Gastroesophageal sphincter (tissue), 4 donors: ENCODE measurements at regions not wholly inside any gene's neighbourhood (a gene's known extent, or its start where the extent isn't known, plus 50 kb on each side); places are given as distances from the start of the nearest gene placed in this dataset.

Experiments
- ATAC-seq: fragments of 150-250 bp; one replicate; pipeline ENCODE4 v1.9.1; 2016; ENCODE audit warnings: mild to moderate bottlenecking, moderate library complexity
- H3K27ac ChIP-seq, 4 donors: fragments of 200-600 bp; sonication (generic) in 3 of 4; 1 replicate in 3 of 4; 2 replicates in 1 of 4; pipeline ENCODE4 v1.5.1; 2016 to 2019
- H3K27me3 ChIP-seq: fragments of 200-600 bp; sonication (generic); one replicate; pipeline ENCODE4 v1.5.1; 2019
- H3K36me3 ChIP-seq, 2 donors: fragments of 200-600 bp; sonication (generic); one replicate each; pipeline ENCODE4 v1.5.1; 2019; ENCODE audit warnings: control low read depth in 1 of 2
- H3K4me1 ChIP-seq, 3 donors: fragments of 200-600 bp; sonication (generic); 1 replicate in 2 of 3; 2 replicates in 1 of 3; pipeline ENCODE4 v1.5.1; 2016 to 2019; ENCODE audit warnings: control low read depth in 2 of 3
- H3K4me3 ChIP-seq, 2 donors: fragments of 200-600 bp; sonication (generic); one replicate each; pipeline ENCODE4 v1.5.1; 2019; ENCODE audit warnings: mild to moderate bottlenecking in 1 of 2, moderate library complexity in 1 of 2
- H3K9me3 ChIP-seq, 3 donors: fragments of 200-600 bp; sonication (generic); one replicate each; pipeline ENCODE4 v1.5.1; 2017 to 2019; ENCODE audit warnings: control low read depth in 2 of 3
- EP300 ChIP-seq: sonication (generic); formaldehyde crosslinking; IDR thresholded peaks from one replicate; pipeline ENCODE4 v1.6.1; 2017; ENCODE audit warnings: antibody characterized with exemption, mild to moderate bottlenecking
- POLR2A ChIP-seq, 2 donors: fragments of 450-650 bp; IDR thresholded peaks; one replicate each; pipeline ENCODE4 v1.6.1; 2017; ENCODE audit warnings: antibody characterized with exemption in 2 of 2, mild to moderate bottlenecking in 2 of 2, moderate library complexity in 1 of 2
- POLR2AphosphoS5 ChIP-seq: sonication (generic); formaldehyde crosslinking; IDR thresholded peaks from one replicate; pipeline ENCODE4 v1.6.1; 2017; ENCODE audit warnings: antibody characterized with exemption
- WGBS, 2 donors: methylation state at CpG; one replicate each; pipeline ENCODE4 v1.1.5; 2018; ENCODE audit warnings: low coverage in 1 of 2; 5-methylcytosine and 5-hydroxymethylcytosine counted together
- TF ChIP-seq, protein P1 (sequence below), 4 experiments: fragments of 200-600 bp in 2 of 4; fragments of 450-650 bp in 2 of 4; sonication (generic) in 1 of 4; IDR thresholded peaks; one replicate each; pipeline ENCODE4 v1.5.1; 2017 to 2019; ENCODE audit warnings: antibody characterized with exemption in 4 of 4, mild to moderate bottlenecking in 2 of 4, moderate library complexity in 2 of 4

DNA sequence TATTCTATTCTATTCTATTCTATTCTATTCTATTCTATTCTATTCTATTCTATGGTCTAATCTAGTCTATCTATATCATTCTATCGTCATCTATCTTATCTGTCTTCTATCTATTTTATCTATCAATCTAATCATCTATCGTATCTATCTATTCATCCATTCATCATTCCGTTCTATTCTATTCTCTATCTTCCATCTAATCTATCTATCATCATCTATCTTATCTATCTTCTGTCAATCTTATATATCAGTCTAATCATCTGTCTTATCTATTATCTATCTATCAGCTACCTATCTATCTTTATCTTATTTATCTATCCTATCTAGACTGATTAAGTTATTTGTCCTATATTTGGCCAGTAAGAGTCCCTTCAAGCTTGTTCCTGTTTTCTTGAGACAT, 831.5 kb upstream of the TMEM132C start:
- ATAC-seq = no peak
- peaks cover 6% of the 10 kb centered on the region for H3K27me3 ChIP-seq
- 89 to 93% methylated on average over 3 of the region's 3 CpGs for WGBS, 2 donors
- peaks cover 0 to 11% (median 0%) of the 10 kb centered on the region in 3 donors for H3K9me3 ChIP-seq
- TF ChIP-seq EP300 = no peak
- TF ChIP-seq, protein P1, sequence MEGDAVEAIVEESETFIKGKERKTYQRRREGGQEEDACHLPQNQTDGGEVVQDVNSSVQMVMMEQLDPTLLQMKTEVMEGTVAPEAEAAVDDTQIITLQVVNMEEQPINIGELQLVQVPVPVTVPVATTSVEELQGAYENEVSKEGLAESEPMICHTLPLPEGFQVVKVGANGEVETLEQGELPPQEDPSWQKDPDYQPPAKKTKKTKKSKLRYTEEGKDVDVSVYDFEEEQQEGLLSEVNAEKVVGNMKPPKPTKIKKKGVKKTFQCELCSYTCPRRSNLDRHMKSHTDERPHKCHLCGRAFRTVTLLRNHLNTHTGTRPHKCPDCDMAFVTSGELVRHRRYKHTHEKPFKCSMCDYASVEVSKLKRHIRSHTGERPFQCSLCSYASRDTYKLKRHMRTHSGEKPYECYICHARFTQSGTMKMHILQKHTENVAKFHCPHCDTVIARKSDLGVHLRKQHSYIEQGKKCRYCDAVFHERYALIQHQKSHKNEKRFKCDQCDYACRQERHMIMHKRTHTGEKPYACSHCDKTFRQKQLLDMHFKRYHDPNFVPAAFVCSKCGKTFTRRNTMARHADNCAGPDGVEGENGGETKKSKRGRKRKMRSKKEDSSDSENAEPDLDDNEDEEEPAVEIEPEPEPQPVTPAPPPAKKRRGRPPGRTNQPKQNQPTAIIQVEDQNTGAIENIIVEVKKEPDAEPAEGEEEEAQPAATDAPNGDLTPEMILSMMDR (IDR thresholded peaks at IDR 0.05) = no peak
- no peak for TF ChIP-seq POLR2A (IDR thresholded peaks at IDR 0.05)
- no peak for TF ChIP-seq POLR2AphosphoS5
- H3K36me3 ChIP-seq = no peaks in the 10 kb centered on the region
- H3K27ac ChIP-seq = no peak overlapping the region
- H3K4me3 ChIP-seq = no peak overlapping the region
- no peaks in the 10 kb centered on the region for H3K4me1 ChIP-seq

DNA sequence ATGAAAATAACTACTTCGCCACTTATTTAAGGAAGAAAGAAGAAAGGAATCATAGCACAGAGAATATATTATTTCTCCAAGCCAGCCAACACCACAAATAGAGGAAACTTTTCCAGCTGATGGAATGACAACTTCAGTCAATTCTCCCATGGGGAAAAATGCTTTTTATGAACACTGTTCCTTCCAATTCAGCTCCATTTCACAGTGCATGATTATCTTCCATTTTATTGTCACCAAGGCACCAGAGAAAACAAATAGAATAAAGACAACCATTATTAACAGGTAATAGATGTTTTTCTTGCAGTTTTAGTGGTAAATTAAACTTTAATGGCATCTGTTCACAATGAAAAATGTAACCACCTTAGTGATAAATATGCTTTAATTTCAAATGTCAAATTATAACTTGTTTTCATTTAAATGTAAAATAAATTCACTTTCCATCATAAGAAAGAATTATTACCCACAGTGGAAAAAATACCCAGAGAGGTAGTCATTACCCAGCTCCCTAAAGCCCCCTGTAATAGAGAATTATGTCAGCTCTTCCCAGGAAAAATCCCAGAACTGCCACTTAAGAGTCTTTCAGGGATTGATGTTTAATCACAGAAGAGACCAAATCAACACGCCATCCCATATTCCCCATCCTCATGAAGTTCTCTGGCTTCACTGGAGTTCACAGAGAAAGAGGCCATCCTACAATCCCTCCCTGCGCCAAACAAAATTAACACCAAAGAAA, 828.3 kb upstream of the TMEM132C start:
- Histone ChIP-seq H3K27me3 (no peaks in the 10 kb centered on the region), H3K27ac (no peak overlapping the region), H3K4me3 (no peak overlapping the region), H3K4me1 (no peaks in the 10 kb centered on the region), H3K36me3 (no peaks in the 10 kb centered on the region), H3K9me3 (peaks cover 0 to 11% (median 0%) of the 10 kb centered on the region in 3 donors)
- no peak for ATAC-seq
- 89 to 97% methylated on average over 3 of the region's 3 CpGs for WGBS, 2 donors
- TF ChIP-seq EP300 = no peak
- TF ChIP-seq, protein P1 (IDR thresholded peaks at IDR 0.05) = no peak
- TF ChIP-seq POLR2A (IDR thresholded peaks at IDR 0.05) = no peak
- TF ChIP-seq POLR2AphosphoS5 = no peak

DNA sequence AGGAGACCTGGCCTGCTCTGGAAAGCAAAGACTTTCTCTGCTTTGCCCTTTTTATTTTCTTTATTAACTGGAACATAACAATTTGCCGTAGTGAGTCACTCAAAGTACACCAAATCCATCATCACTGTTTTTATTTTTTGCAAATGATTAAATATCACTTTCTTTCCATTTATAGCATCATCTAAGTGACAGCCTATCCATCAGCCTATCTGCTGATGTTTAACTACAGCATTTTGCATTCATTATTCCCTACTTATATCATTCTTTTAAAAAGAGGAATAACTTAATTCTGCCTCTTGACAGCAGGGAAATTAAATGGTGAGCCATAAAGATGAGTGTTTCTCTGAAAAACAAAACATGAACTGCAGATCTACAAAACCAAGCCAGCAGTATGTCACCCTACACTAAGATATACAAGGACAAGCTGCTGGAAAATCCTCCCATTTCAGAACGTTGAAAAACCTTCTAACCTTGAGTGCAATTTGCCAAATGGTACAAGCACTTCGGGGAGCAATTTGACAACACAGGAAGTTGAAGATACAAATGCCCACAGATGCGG, 821.3 kb upstream of the TMEM132C start:
- Histone ChIP-seq H3K4me3 (no peak overlapping the region), H3K27ac (no peak overlapping the region), H3K36me3 (no peaks in the 10 kb centered on the region), H3K27me3 (no peaks in the 10 kb centered on the region), H3K9me3 (no peaks in the 10 kb centered on the region), H3K4me1 (no peaks in the 10 kb centered on the region)
- 13 to 45% methylated on average over 2 to 4 of the region's 4 CpGs for WGBS, 2 donors
- TF ChIP-seq, protein P1 (IDR thresholded peaks at IDR 0.05) = no peak
- TF ChIP-seq POLR2A (IDR thresholded peaks at IDR 0.05) = no peak
- no peak for TF ChIP-seq POLR2AphosphoS5
- no peak for TF ChIP-seq EP300
- ATAC-seq = no peak

DNA sequence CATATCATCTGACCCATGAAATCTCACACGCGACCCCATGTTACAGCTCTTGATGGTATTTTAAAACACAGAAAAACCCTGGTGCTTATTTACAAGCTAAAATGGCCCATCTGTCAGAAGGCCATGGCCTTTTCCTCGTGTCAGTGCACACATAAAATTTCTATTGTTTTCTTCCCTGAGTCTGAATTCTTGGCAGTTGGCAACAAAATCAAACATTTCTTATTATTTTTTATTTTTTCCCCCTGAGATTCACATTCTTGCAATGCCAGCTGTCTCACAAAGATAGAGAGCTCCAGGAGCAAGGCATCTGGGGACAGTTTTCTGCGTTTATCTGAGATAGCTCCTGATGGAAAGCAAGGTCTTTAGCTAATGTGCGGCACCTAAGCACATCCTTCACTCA, 818.1 kb upstream of the TMEM132C start:
- Histone ChIP-seq H3K9me3 (no peaks in the 10 kb centered on the region), H3K27ac (no peak overlapping the region), H3K4me1 (no peaks in the 10 kb centered on the region), H3K4me3 (no peak overlapping the region), H3K27me3 (peaks cover 18% of the 10 kb centered on the region), H3K36me3 (no peaks in the 10 kb centered on the region)
- ATAC-seq = no peak
- TF ChIP-seq EP300 (no peak), POLR2A (IDR thresholded peaks at IDR 0.05) (no peak), POLR2AphosphoS5 (no peak)
- TF ChIP-seq, protein P1 (IDR thresholded peaks at IDR 0.05) = no peak
- WGBS, 2 donors = 39 to 54% methylated on average over 5 of the region's 5 CpGs

DNA sequence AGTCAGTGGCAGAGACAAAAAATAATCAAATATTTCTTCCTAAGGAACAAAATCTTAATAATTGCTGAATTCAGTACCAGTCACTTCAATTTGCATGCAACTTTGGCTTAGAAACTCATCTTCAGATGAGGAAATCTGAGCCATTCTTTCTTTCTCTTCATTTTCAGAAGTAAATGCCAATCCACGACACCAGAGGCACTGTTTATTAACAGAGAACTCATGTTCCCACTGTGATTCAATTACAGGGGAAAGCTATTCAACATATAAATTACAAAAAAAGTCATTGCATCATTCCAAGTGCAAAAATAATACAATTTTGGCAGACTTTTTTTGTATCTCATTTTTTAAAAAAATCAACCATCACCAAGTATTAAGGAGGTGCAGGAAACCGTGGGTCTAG, 816.1 kb upstream of the TMEM132C start:
- no peak for ATAC-seq
- WGBS, 2 donors = 0 to 32% methylated on average over 1 to 2 of the region's 2 CpGs
- H3K27ac ChIP-seq = no peak overlapping the region
- no peaks in the 10 kb centered on the region for H3K36me3 ChIP-seq
- no peaks in the 10 kb centered on the region for H3K9me3 ChIP-seq
- peaks cover 0 to 8% (median 7%) of the 10 kb centered on the region in 3 donors for H3K4me1 ChIP-seq
- H3K4me3 ChIP-seq = no peak overlapping the region
- TF ChIP-seq, protein P1 (IDR thresholded peaks at IDR 0.05) = no peak
- no peak for TF ChIP-seq EP300
- TF ChIP-seq POLR2A (IDR thresholded peaks at IDR 0.05) = no peak
- no peak for TF ChIP-seq POLR2AphosphoS5
- H3K27me3 ChIP-seq = peaks cover 37% of the 10 kb centered on the region
